ENCODE measurements at regions not wholly inside any gene's neighbourhood (a gene's known extent, or its start where the extent isn't known, plus 50 kb on each side); places are given as distances from the start of the nearest gene placed in this dataset.

- Histone ChIP-seq H3K27me3 (no peaks in the 10 kb centered on the region), H3K4me3 (no peak overlapping the region), H3K27ac (no peak overlapping the region), H3K4me1 (no peaks in the 10 kb centered on the region), H3K36me3 (no peaks in the 10 kb centered on the region), H3K9me3 (no peaks in the 10 kb centered on the region)
- DNase-seq (ENCODE audit: extremely low spot score in 2 of 2): no peak
- intact Hi-C loops (cut with DNase I): no loop called here
- TF ChIP-seq CTCF (IDR thresholded peaks at IDR 0.05) (no peak), POLR2A (IDR thresholded peaks at IDR 0.05) (no peak), POLR2AphosphoS5 (IDR thresholded peaks at IDR 0.05; ENCODE audit: insufficient read depth in 1 of 2, low read depth in 1 of 2) (no peak)
Measured at GRCh38 chr3:72015463-72015862, 230.5 kb upstream of the PROK2 start.

DNA sequence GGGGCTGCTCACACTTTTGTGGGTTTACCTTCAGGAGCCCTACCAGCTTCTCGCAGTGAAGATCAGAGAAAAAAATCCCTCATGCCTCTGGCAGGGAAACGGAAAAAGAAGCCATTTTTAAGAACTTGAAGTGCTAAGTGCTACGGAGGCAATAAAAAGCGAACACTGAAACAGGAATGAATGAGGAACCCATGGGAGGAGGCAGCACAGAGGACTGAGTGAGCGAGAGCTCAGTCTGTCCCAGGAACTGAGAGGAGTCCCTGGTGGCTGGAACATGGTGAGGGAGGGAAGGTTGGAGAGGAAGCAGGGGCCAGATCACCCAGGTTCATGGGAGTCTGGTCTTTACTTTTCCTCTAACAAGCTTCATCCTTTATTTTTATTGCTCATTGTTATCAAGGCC is 228.1 kb upstream of the PROK2 start:
- Histone ChIP-seq H3K27ac (no peak overlapping the region), H3K4me3 (no peak overlapping the region), H3K36me3 (no peaks in the 10 kb centered on the region), H3K4me1 (no peaks in the 10 kb centered on the region), H3K27me3 (no peaks in the 10 kb centered on the region), H3K9me3 (no peaks in the 10 kb centered on the region)
- TF ChIP-seq CTCF (IDR thresholded peaks at IDR 0.05) (no peak), POLR2AphosphoS5 (IDR thresholded peaks at IDR 0.05; ENCODE audit: insufficient read depth in 1 of 2, low read depth in 1 of 2) (no peak), POLR2A (IDR thresholded peaks at IDR 0.05) (no peak)
- DNase-seq (ENCODE audit: extremely low spot score in 2 of 2): no peak
- intact Hi-C loops (cut with DNase I): no loop called here

GRCh38 chr3:72012363-72012762 is 227.4 kb upstream of the PROK2 start:
- no peak for DNase-seq (ENCODE audit: extremely low spot score in 2 of 2)
- TF ChIP-seq CTCF (IDR thresholded peaks at IDR 0.05) (no peak), POLR2A (IDR thresholded peaks at IDR 0.05) (no peak), POLR2AphosphoS5 (IDR thresholded peaks at IDR 0.05; ENCODE audit: insufficient read depth in 1 of 2, low read depth in 1 of 2) (no peak)
- H3K27me3 ChIP-seq: no peaks in the 10 kb centered on the region
- no peaks in the 10 kb centered on the region for H3K9me3 ChIP-seq
- intact Hi-C loops (cut with DNase I): no loop called here
- no peaks in the 10 kb centered on the region for H3K4me1 ChIP-seq
- H3K27ac ChIP-seq: no peak overlapping the region
- H3K36me3 ChIP-seq: no peaks in the 10 kb centered on the region
- no peak overlapping the region for H3K4me3 ChIP-seq

DNA sequence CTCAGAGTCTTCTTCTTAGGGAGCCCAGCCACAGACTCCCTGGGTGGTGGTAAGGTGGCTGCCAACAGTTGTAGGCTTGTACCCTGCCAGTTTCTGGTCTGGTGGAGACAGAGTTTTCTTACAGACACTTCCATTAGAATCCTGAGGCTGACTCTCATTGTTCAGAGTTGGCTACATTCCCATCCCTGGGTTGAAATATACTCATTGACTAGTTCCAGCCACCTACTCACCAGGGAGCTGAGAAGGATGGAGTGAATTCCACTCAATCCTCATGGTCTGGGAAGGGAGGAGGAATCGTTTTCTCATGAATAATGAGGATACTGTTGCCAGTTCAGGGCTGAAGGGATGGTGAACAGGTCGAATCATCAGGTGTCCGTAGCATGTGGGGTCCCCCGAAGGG is 226.5 kb upstream of the PROK2 start:
- no peaks in the 10 kb centered on the region for H3K4me1 ChIP-seq
- no peak overlapping the region for H3K4me3 ChIP-seq
- intact Hi-C loops (cut with DNase I): no loop called here
- H3K36me3 ChIP-seq: no peaks in the 10 kb centered on the region
- H3K27me3 ChIP-seq: no peaks in the 10 kb centered on the region
- H3K27ac ChIP-seq: no peak overlapping the region
- DNase-seq (ENCODE audit: extremely low spot score in 2 of 2): no peak
- H3K9me3 ChIP-seq: no peaks in the 10 kb centered on the region
- TF ChIP-seq POLR2A (IDR thresholded peaks at IDR 0.05) (no peak), POLR2AphosphoS5 (IDR thresholded peaks at IDR 0.05; ENCODE audit: insufficient read depth in 1 of 2, low read depth in 1 of 2) (no peak), CTCF (IDR thresholded peaks at IDR 0.05) (no peak)

GRCh38 chr3:72009851-72010443 is 225.0 kb upstream of the PROK2 start:
- H3K9me3 ChIP-seq: no peaks in the 10 kb centered on the region
- no peaks in the 10 kb centered on the region for H3K4me1 ChIP-seq
- TF ChIP-seq POLR2A (IDR thresholded peaks at IDR 0.05): no peak
- TF ChIP-seq POLR2AphosphoS5 (IDR thresholded peaks at IDR 0.05; ENCODE audit: insufficient read depth in 1 of 2, low read depth in 1 of 2): no peak
- no peak for TF ChIP-seq CTCF (IDR thresholded peaks at IDR 0.05)
- no peaks in the 10 kb centered on the region for H3K27me3 ChIP-seq
- H3K36me3 ChIP-seq: no peaks in the 10 kb centered on the region
- no peak for DNase-seq (ENCODE audit: extremely low spot score in 2 of 2)
- H3K27ac ChIP-seq: no peak overlapping the region
- intact Hi-C loops (cut with DNase I): no loop called here
- H3K4me3 ChIP-seq: no peak overlapping the region

All from vagina (tissue), 2 donors.